ENCODE measurements at regions not wholly inside any gene's neighbourhood (a gene's known extent, or its start where the extent isn't known, plus 50 kb on each side); places are given as distances from the start of the nearest gene placed in this dataset.

GRCh38 chr6:14187406-14187805, 69.8 kb downstream of the CD83 start:
- intact Hi-C loops (cut with DNase I), result no loop called here
- DNase-seq, result no peak
- ATAC-seq, result no peak

GRCh38 chr6:14189074-14189473, 71.5 kb downstream of the CD83 start:
- no peak for ATAC-seq
- intact Hi-C loops (cut with DNase I), result no loop called here
- no peak for DNase-seq

- ATAC-seq, result peak; percentile 28 to 87
- intact Hi-C loops (cut with DNase I), result no loop called here
- DNase-seq, result no peak
Measured at GRCh38 chr6:14190191-14190928, 72.8 kb downstream of the CD83 start.

GRCh38 chr6:14190929-14191224, 73.3 kb downstream of the CD83 start:
- intact Hi-C loops (cut with DNase I), result no loop called here
- ATAC-seq, result peak in 1 of 2 donors; percentile 28

GRCh38 chr6:14191761-14192160, 74.2 kb downstream of the CD83 start:
- DNase-seq, result no peak
- ATAC-seq, result no peak

More at GRCh38 chr6:14190929-14191224, 73.3 kb downstream of the CD83 start:
- no peak for DNase-seq

GRCh38 chr6:14192216-14192788, 74.7 kb downstream of the CD83 start:
- DNase-seq, result no peak
- intact Hi-C loops (cut with DNase I), result no loop called here
- ATAC-seq, result peak; percentile 32 to 56

More at GRCh38 chr6:14191761-14192160, 74.2 kb downstream of the CD83 start:
- intact Hi-C loops (cut with DNase I), result no loop called here

- ATAC-seq (no peak), DNase-seq (no peak)
- intact Hi-C loops (cut with DNase I), result no loop called here
Measured at GRCh38 chr6:14193524-14193923, 76.0 kb downstream of the CD83 start.

GRCh38 chr6:14194483-14194882, 76.9 kb downstream of the CD83 start:
- no peak for ATAC-seq
- DNase-seq, result no peak
- intact Hi-C loops (cut with DNase I), result no loop called here

GRCh38 chr6:14194976-14195375, 77.4 kb downstream of the CD83 start:
- no peak for ATAC-seq
- intact Hi-C loops (cut with DNase I), result no loop called here
- no peak for DNase-seq

GRCh38 chr6:14196026-14196425, 78.5 kb downstream of the CD83 start:
- intact Hi-C loops (cut with DNase I), result no loop called here
- ATAC-seq (no peak), DNase-seq (no peak)

- ATAC-seq, result no peak
- DNase-seq, result no peak
- intact Hi-C loops (cut with DNase I), result no loop called here
Measured at GRCh38 chr6:14197118-14197517, 79.5 kb downstream of the CD83 start.

GRCh38 chr6:14200047-14200446, 82.5 kb downstream of the CD83 start:
- no peak for DNase-seq
- ATAC-seq, result no peak
- intact Hi-C loops (cut with DNase I), result no loop called here

GRCh38 chr6:14202947-14203346, 85.4 kb downstream of the CD83 start:
- DNase-seq (no peak), ATAC-seq (no peak)
- intact Hi-C loops (cut with DNase I), result no loop called here

GRCh38 chr6:14206391-14206790, 88.8 kb downstream of the CD83 start:
- no peak for DNase-seq
- intact Hi-C loops (cut with DNase I), result no loop called here
- ATAC-seq, result no peak

- no peak for ATAC-seq
- no peak for DNase-seq
- intact Hi-C loops (cut with DNase I), result no loop called here
Measured at GRCh38 chr6:14207448-14207847, 89.9 kb downstream of the CD83 start.

- no peak for DNase-seq
- no peak for ATAC-seq
- intact Hi-C loops (cut with DNase I), result no loop called here
Measured at GRCh38 chr6:14209000-14209399, 91.4 kb downstream of the CD83 start.

- DNase-seq (no peak), ATAC-seq (no peak)
- intact Hi-C loops (cut with DNase I), result loop anchor here in 1 of 2 donors (10.0 kb wide), 4 partner anchors 225 to 1025 kb away; no protein-coding TSS in a partner anchor
Measured at GRCh38 chr6:14210077-14210476, 92.5 kb downstream of the CD83 start.

GRCh38 chr6:14210663-14211561, 93.3 kb downstream of the CD83 start:
- intact Hi-C loops (cut with DNase I), result loop anchor here in 1 of 2 donors (10.0 kb wide), 4 partner anchors 224 to 1024 kb away; no protein-coding TSS in a partner anchor
- ATAC-seq (peak; percentile 97), DNase-seq (peak; percentile 95)

GRCh38 chr6:14211562-14211942, 94.0 kb downstream of the CD83 start:
- intact Hi-C loops (cut with DNase I), result loop anchor here in 1 of 2 donors (10.0 kb wide), 4 partner anchors 223 to 1023 kb away; no protein-coding TSS in a partner anchor
- DNase-seq, result peak; percentile 60
- peak; percentile 28 to 34 for ATAC-seq

- intact Hi-C loops (cut with DNase I), result loop anchor here in 1 of 2 donors (10.0 kb wide), 4 partner anchors 223 to 1023 kb away; no protein-coding TSS in a partner anchor
- ATAC-seq, result no peak
- DNase-seq, result no peak
Measured at GRCh38 chr6:14212020-14212419, 94.4 kb downstream of the CD83 start.
